Endothelial cell of umbilical vein (primary cell): ENCODE measurements at regions not wholly inside any gene's neighbourhood (a gene's known extent, or its start where the extent isn't known, plus 50 kb on each side); places are given as distances from the start of the nearest gene placed in this dataset.

Experiments used
- BruUV-seq: library from RNA; stranded (reverse); fragments of 400-500 nt; replicated peaks from 2 replicates; lab custom pipeline; 2021; lab: Mats Ljungman, UMichigan
- CTCF ChIA-PET: fragments of 300-600, 350-600 bp; sonication (Branson Sonifier 250); formaldehyde crosslinking; loops from one replicate; lab custom pipeline; 2021; ENCODE audit warnings: antibody characterized with exemption, inconsistent platforms; lab: Charles Lee
- POLR2A ChIA-PET: fragments of 300-600, 350-600 bp; sonication (Branson Sonifier 250); formaldehyde crosslinking; loops from one replicate; lab custom pipeline; 2021; ENCODE audit warnings: antibody characterized with exemption, inconsistent platforms; lab: Charles Lee
- DNase-seq: peaks from one replicate; pipeline ENCODE4 v3.0.0-alpha.2; 2011; ENCODE audit warnings: low read depth, low spot score
- FAIRE-seq: peaks from 2 replicates; lab custom pipeline; 2011; peaks lifted over from hg19 to GRCh38; lab: Jason Lieb, UNC
- H2AFZ ChIP-seq: 2 replicates; pipeline ENCODE4 v1.6.0; 2012; ENCODE audit warnings: low read depth, low read length, control low read depth, inconsistent platforms
- H3K27ac ChIP-seq: 2 replicates; pipeline ENCODE4 v1.5.1; 2011; ENCODE audit warnings: low read depth, mild to moderate bottlenecking, control low read depth, low read length, moderate library complexity; ENCODE audit not compliant: insufficient read depth
- H3K27me3 ChIP-seq, 2 experiments: 2 replicates each; pipeline versions ENCODE4 v1.6.0 to v1.6.1; 2011; ENCODE audit warnings: low read length in 2 of 2, mixed read lengths in 1 of 2; ENCODE audit not compliant: control insufficient read depth in 2 of 2, insufficient read depth in 2 of 2
- H3K36me3 ChIP-seq, 2 experiments: 2 replicates in 1 of 2; 3 replicates in 1 of 2; pipeline ENCODE4 v1.5.1; 2011; ENCODE audit warnings: low read length in 2 of 2, mild to moderate bottlenecking in 1 of 2, moderate library complexity in 1 of 2; ENCODE audit not compliant: control insufficient read depth in 2 of 2, insufficient read depth in 2 of 2; ENCODE audit errors: extremely low read depth in 1 of 2
- H3K4me1 ChIP-seq: 3 replicates; pipeline ENCODE4 v1.5.1; 2011; ENCODE audit warnings: mild to moderate bottlenecking, low read length; ENCODE audit not compliant: control insufficient read depth, insufficient read depth; ENCODE audit errors: extremely low read depth
- H3K4me2 ChIP-seq: 2 replicates; pipeline ENCODE4 v1.6.1; 2011; ENCODE audit warnings: low read length, control low read depth, mixed read lengths; ENCODE audit not compliant: insufficient read depth
- H3K4me3 ChIP-seq, 3 experiments: fragments of 200-600 bp in 1 of 3; sonication (generic), shearing (Covaris generic) in 1 of 3; replicated peaks in 1 of 3; 2 replicates each; pipeline ENCODE4 v1.5.1; 2011 to 2016; ENCODE audit warnings: control low read depth in 3 of 3, low read length in 3 of 3, mild to moderate bottlenecking in 2 of 3, inconsistent platforms in 1 of 3, low read depth in 1 of 3, moderate library complexity in 1 of 3; ENCODE audit not compliant: insufficient read depth in 1 of 3
- H3K79me2 ChIP-seq: 2 replicates; pipeline ENCODE4 v1.6.0; 2012; ENCODE audit warnings: low read length, inconsistent platforms; ENCODE audit not compliant: control insufficient read depth, insufficient read depth
- H3K9ac ChIP-seq: replicated peaks from 2 replicates; pipeline ENCODE3; 2011; ENCODE audit warnings: low read length, control low read depth; ENCODE audit not compliant: insufficient read depth; ENCODE audit errors: extremely low read depth
- H3K9me1 ChIP-seq: replicated peaks from 3 replicates; pipeline ENCODE4 v1.6.0; 2011; ENCODE audit warnings: mild to moderate bottlenecking, low read length; ENCODE audit not compliant: control insufficient read depth, insufficient read depth; ENCODE audit errors: extremely low read depth
- H3K9me3 ChIP-seq: replicated peaks from 2 replicates; pipeline ENCODE4 v1.5.1; 2012; ENCODE audit warnings: low read length, inconsistent platforms; ENCODE audit not compliant: control insufficient read depth, insufficient read depth
- H4K20me1 ChIP-seq: replicated peaks from 2 replicates; pipeline ENCODE3; 2011; ENCODE audit warnings: mild to moderate bottlenecking, low read length; ENCODE audit not compliant: control insufficient read depth, insufficient read depth; ENCODE audit errors: extremely low read depth
- CTCF ChIP-seq, 2 donors: IDR thresholded peaks; 1 replicate in 1 of 2; 2 replicates in 1 of 2; pipeline ENCODE4 v1.5.1; 2011; ENCODE audit warnings: low read length in 2 of 2, mild to moderate bottlenecking in 2 of 2, moderate library complexity in 2 of 2, control low read depth in 1 of 2, inconsistent platforms in 1 of 2, low read depth in 1 of 2; ENCODE audit not compliant: insufficient read depth in 1 of 2; ENCODE audit errors: extremely low read depth in 1 of 2
- EZH2 ChIP-seq: IDR thresholded peaks from 2 replicates; pipeline ENCODE4 v1.6.1; 2012; ENCODE audit warnings: borderline replicate concordance, low read depth, mild to moderate bottlenecking, moderate library complexity, low read length, inconsistent platforms; ENCODE audit not compliant: severe bottlenecking
- FOS ChIP-seq: IDR thresholded peaks from 2 replicates; pipeline ENCODE4 v1.6.1; 2011; ENCODE audit warnings: mild to moderate bottlenecking, low read length, moderate library complexity, borderline replicate concordance; ENCODE audit not compliant: insufficient read depth
- GATA2 ChIP-seq: IDR thresholded peaks from 2 replicates; pipeline ENCODE4 v1.7.0; 2011; ENCODE audit warnings: low read depth, mild to moderate bottlenecking, moderate library complexity, mixed read lengths, low read length; ENCODE audit not compliant: insufficient read length, insufficient read depth
- JUN ChIP-seq: IDR thresholded peaks from 2 replicates; pipeline ENCODE4 v1.6.1; 2011; ENCODE audit warnings: borderline replicate concordance, low read depth; ENCODE audit not compliant: insufficient read length, insufficient read depth
- MYC ChIP-seq: IDR thresholded peaks from one replicate; pipeline ENCODE4 v1.6.1; 2011; ENCODE audit warnings: mild to moderate bottlenecking, low read depth, low read length
- POLR2A ChIP-seq: IDR thresholded peaks from 2 replicates; pipeline ENCODE4 v1.6.1; 2012; ENCODE audit warnings: low read depth, mild to moderate bottlenecking, control low read depth, low read length
- POLR2AphosphoS5 ChIP-seq: IDR thresholded peaks from 2 replicates; pipeline ENCODE4 v1.6.1; 2012; ENCODE audit warnings: low read depth, mild to moderate bottlenecking, control low read depth, low read length, moderate library complexity; ENCODE audit not compliant: insufficient read depth
- dilution Hi-C: fragments of 300-500 bp; cut with MboI; formaldehyde crosslinking; loops from one replicate; pipeline ENCODE4 v1.15.0; 2019; ENCODE audit warnings: low sequenced_read_pairs; ENCODE audit not compliant: extremely low pct_ligation_motif_present
- intact Hi-C: fragments of 100-400 bp; cut with micrococcal nuclease; formaldehyde crosslinking; loops from one replicate; pipeline ENCODE4 v1.10.0; 2022
- TF ChIP-seq, protein P1 (sequence below): IDR thresholded peaks from 2 replicates; pipeline ENCODE4 v1.6.1; 2011; ENCODE audit not compliant: insufficient read depth, insufficient read length

DNA sequence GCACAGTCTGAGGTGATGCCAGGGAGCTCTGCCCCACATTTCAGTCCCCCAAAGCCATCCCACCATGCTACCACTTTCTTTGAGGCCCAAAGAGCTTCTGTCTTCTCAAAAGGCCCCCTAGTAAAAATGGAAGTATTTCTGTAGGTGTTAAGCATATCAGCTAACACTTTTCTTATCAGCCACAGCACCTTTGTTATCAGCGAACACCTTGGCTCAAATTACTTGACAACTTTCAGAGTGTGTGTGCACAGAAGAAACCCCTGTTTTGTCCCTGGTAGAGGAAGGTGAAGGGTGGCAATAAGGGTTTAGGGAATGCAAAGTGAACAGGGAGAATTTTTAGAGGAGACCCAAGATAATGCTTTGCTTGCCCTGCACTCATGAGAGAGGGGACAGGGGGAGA is 54.8 kb upstream of the GJA8 start:
- H3K36me3 ChIP-seq, result no peaks in the 10 kb centered on the region
- no peak overlapping the region for H3K4me3 ChIP-seq
- H2AFZ ChIP-seq, result no peak overlapping the region
- H3K4me1 ChIP-seq, result peaks cover 31% of the 10 kb centered on the region
- no peaks in the 10 kb centered on the region for H4K20me1 ChIP-seq
- no peak overlapping the region for H3K27ac ChIP-seq
- ChIA-PET POLR2A (no interaction called here), CTCF (interaction anchor here (3.3 kb wide), 1 partner anchor 45 kb away, joined by 10 read pairs; no protein-coding TSS in a partner anchor)
- FAIRE-seq (no peak), DNase-seq (no peak)
- no peak overlapping the region for H3K4me2 ChIP-seq
- H3K27me3 ChIP-seq, result no peaks in the 10 kb centered on the region
- no peak for TF ChIP-seq FOS
- no peak for TF ChIP-seq GATA2
- TF ChIP-seq, protein P1, sequence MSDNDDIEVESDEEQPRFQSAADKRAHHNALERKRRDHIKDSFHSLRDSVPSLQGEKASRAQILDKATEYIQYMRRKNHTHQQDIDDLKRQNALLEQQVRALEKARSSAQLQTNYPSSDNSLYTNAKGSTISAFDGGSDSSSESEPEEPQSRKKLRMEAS, result no peak
- no peak for TF ChIP-seq POLR2AphosphoS5
- TF ChIP-seq MYC, result no peak
- TF ChIP-seq CTCF (IDR thresholded peaks at IDR 0.05; ENCODE audit: extremely low read depth in 1 of 2, insufficient read depth in 1 of 2, low read depth in 1 of 2, low read length in 2 of 2), result no peak
- TF ChIP-seq POLR2A, result no peak
- no peak for TF ChIP-seq EZH2
- no peak for TF ChIP-seq JUN
- intact Hi-C loops, result no loop called here
- H3K9me3 ChIP-seq, result no peaks in the 10 kb centered on the region
- dilution Hi-C loops, result no loop called here
- BruUV-seq, result no TSS peak
- H3K9ac ChIP-seq, result no peak overlapping the region
- H3K79me2 ChIP-seq, result no peaks in the 10 kb centered on the region
- H3K9me1 ChIP-seq, result no peaks in the 10 kb centered on the region
